Colonic mucosa (tissue), 4 donors: ENCODE measurements at regions not wholly inside any gene's neighbourhood (a gene's known extent, or its start where the extent isn't known, plus 50 kb on each side); places are given as distances from the start of the nearest gene placed in this dataset.

Experiments
- DNase-seq: peaks from one replicate; pipeline ENCODE4 v3.0.0-alpha.2; 2020
- H3K27ac ChIP-seq: fragments of 200-600 bp; one replicate; pipeline ENCODE4 v1.8.0; 2021
- H3K27me3 ChIP-seq: fragments of 200-600 bp; one replicate; pipeline ENCODE4 v1.8.0; 2021
- H3K36me3 ChIP-seq: fragments of 200-600 bp; one replicate; pipeline ENCODE4 v1.8.0; 2021
- H3K4me1 ChIP-seq: fragments of 200-600 bp; one replicate; pipeline ENCODE4 v1.8.0; 2021; ENCODE audit warnings: mild to moderate bottlenecking
- H3K4me3 ChIP-seq: fragments of 200-600 bp; one replicate; pipeline ENCODE4 v1.8.0; 2021
- H3K9ac ChIP-seq, 2 donors: one replicate each; pipeline ENCODE4 v1.7.0; 2013; ENCODE audit warnings: control low read depth in 2 of 2, low read depth in 2 of 2, low read length in 2 of 2
- H3K9me3 ChIP-seq: fragments of 200-600 bp; one replicate; pipeline ENCODE4 v1.8.0; 2021
- intact Hi-C: fragments of 100-400 bp; cut with DNase I; formaldehyde crosslinking; loops from one replicate; pipeline ENCODE4 v1.14.1; 2022
- TF ChIP-seq, protein P1 (sequence below): fragments of 200-600 bp; IDR thresholded peaks from one replicate; pipeline ENCODE4 v1.8.0; 2022; ENCODE audit warnings: antibody characterized with exemption, mild to moderate bottlenecking
- donor health status: healthy.
- donor health status: DM: no; HTN: no; CAD: no.
- donor health status: DM: no; HTN: no; CAD: no.

DNA sequence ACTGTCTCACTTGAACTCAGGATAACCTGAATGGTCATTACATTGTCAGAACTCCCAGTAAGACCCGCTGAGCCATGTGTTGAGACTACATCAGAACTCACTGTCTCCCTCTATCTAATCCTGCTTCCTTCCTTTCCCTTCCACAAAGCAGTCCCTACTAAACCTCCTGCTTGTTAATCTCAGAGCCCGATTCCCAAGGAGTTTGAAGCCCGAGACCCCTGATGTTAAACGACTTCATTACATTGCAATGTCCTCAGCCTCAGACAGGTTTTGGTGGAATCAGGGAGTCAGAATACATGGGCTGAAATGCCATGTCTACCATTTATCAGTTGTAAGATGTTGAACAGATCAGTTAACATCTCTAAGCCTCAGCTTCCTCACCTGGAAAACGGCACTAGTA lies 682.4 kb downstream of the ADGRL2 start:
- Histone ChIP-seq H3K9ac (no peak overlapping the region), H3K36me3 (no peaks in the 10 kb centered on the region), H3K4me1 (no peaks in the 10 kb centered on the region), H3K27ac (no peak overlapping the region), H3K4me3 (no peak overlapping the region), H3K27me3 (no peaks in the 10 kb centered on the region), H3K9me3 (no peaks in the 10 kb centered on the region)
- intact Hi-C loops = no loop called here
- TF ChIP-seq, protein P1, sequence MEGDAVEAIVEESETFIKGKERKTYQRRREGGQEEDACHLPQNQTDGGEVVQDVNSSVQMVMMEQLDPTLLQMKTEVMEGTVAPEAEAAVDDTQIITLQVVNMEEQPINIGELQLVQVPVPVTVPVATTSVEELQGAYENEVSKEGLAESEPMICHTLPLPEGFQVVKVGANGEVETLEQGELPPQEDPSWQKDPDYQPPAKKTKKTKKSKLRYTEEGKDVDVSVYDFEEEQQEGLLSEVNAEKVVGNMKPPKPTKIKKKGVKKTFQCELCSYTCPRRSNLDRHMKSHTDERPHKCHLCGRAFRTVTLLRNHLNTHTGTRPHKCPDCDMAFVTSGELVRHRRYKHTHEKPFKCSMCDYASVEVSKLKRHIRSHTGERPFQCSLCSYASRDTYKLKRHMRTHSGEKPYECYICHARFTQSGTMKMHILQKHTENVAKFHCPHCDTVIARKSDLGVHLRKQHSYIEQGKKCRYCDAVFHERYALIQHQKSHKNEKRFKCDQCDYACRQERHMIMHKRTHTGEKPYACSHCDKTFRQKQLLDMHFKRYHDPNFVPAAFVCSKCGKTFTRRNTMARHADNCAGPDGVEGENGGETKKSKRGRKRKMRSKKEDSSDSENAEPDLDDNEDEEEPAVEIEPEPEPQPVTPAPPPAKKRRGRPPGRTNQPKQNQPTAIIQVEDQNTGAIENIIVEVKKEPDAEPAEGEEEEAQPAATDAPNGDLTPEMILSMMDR = no peak
- DNase-seq = no peak

DNA sequence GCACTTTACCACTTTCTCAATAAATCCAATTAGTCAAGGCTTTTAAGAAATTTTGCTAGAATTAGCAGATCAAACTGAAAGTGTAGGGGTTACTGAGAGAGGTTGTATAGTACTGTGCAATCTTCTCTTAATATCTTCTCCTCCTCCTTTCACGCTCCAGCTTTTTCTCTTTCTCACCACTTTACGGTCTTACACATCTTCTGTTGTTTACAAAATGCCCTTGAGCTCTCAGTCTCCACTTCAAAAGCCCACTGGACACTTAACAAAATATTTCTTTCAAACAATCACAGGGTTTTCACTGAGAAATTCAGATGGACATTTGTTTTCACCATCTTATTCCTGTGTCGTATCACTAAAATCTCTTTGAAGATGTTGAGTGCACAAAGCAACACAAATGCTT lies 678.2 kb downstream of the ADGRL2 start:
- intact Hi-C loops = no loop called here
- DNase-seq = no peak
- Histone ChIP-seq H3K9ac (no peak overlapping the region), H3K9me3 (no peaks in the 10 kb centered on the region), H3K27ac (no peak overlapping the region), H3K4me3 (no peak overlapping the region), H3K36me3 (no peaks in the 10 kb centered on the region), H3K4me1 (no peaks in the 10 kb centered on the region), H3K27me3 (no peaks in the 10 kb centered on the region)
- TF ChIP-seq, protein P1 = no peak

DNA sequence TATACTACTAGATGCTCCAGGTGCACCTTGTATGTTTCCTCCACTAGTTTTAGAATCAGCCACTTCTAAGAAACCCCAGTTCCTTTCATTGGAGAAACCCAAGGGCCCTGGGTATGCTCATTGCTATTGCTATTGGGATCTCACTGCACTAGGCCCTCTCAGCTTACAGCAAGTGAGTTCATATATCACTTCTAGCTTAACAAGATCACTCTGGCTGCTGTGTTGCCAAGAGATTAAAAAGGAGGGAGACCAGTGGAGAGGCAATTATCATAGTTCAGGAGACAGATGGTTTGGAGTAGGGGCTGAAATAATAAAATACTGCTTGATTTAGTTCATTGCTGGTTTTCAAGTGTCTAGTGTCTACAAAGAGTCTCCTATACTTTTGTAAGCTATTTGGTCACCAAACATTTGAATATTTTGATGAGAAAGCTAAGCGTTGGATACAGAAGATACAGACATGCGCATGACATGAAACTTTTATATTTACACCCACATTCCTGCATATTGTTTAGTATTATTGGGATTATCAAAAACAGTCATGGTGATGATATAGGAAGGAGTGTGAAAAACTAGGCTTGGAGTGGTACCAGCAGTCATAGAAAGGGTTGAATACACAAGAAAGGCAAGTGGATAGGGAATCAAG lies 671.9 kb downstream of the ADGRL2 start:
- no peak overlapping the region for H3K27ac ChIP-seq
- no peak overlapping the region for H3K4me3 ChIP-seq
- TF ChIP-seq, protein P1 = no peak
- H3K36me3 ChIP-seq = no peaks in the 10 kb centered on the region
- DNase-seq = no peak
- H3K27me3 ChIP-seq = no peaks in the 10 kb centered on the region
- no peaks in the 10 kb centered on the region for H3K9me3 ChIP-seq
- H3K4me1 ChIP-seq = no peaks in the 10 kb centered on the region
- H3K9ac ChIP-seq = no peak overlapping the region
- intact Hi-C loops = no loop called here

DNA sequence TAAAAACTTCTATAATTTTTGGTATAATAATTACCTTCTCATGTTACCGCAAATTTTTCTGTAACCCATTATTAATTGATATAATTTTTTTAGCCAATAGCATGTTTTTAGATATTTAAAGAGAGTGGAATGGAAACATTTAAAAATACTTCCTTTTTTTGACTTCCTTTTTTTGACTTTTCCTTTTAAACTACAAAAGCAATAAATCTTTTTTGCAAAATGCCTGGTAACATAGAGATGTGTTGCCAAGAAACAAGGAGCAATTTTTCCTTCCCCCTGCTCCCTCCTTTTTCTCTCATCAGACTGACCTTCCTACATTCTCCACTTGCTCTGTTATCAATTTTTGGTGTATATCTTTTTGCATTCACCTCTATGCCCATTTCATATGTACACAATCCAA lies 666.2 kb downstream of the ADGRL2 start:
- no peak for DNase-seq
- Histone ChIP-seq H3K4me3 (no peak overlapping the region), H3K9me3 (no peaks in the 10 kb centered on the region), H3K4me1 (no peaks in the 10 kb centered on the region), H3K36me3 (no peaks in the 10 kb centered on the region), H3K27ac (no peak overlapping the region), H3K27me3 (no peaks in the 10 kb centered on the region), H3K9ac (no peak overlapping the region)
- TF ChIP-seq, protein P1 = no peak
- intact Hi-C loops = no loop called here

DNA sequence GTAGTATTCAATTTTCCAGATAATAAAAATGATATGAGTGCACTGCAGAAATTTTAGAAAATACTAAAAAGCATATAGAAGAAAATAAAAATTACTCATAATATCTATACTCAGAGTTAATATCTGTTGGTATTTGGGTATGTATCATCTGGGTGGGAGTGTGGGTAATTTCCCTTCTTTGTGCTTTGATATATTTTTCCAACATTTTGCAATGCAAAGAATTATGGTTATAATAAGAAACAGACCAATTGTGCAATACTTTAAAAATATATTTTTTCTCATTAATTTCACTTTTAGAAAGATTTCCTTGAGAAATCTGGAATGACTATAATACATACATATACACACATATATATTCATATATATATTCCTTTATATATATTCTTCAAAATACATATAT lies 665.7 kb downstream of the ADGRL2 start:
- no peaks in the 10 kb centered on the region for H3K36me3 ChIP-seq
- H3K9ac ChIP-seq = no peak overlapping the region
- H3K9me3 ChIP-seq = no peaks in the 10 kb centered on the region
- no peaks in the 10 kb centered on the region for H3K27me3 ChIP-seq
- TF ChIP-seq, protein P1 = no peak
- intact Hi-C loops = no loop called here
- H3K4me1 ChIP-seq = no peaks in the 10 kb centered on the region
- H3K4me3 ChIP-seq = no peak overlapping the region
- no peak for DNase-seq
- H3K27ac ChIP-seq = no peak overlapping the region
